ENCODE measurements at regions not wholly inside any gene's neighbourhood (a gene's known extent, or its start where the extent isn't known, plus 50 kb on each side); places are given as distances from the start of the nearest gene placed in this dataset.

GRCh38 chr3:20336572-20336971 is 150.6 kb upstream of the SGO1 start:
- H3K27ac ChIP-seq (ENCODE audit: insufficient read length, low read depth, low read length) = no peak overlapping the region
- no peak overlapping the region for H3K18ac ChIP-seq (ENCODE audit: insufficient read length, low read depth, low read length)
- H3K9me3 ChIP-seq (ENCODE audit: control insufficient read depth, low read depth, low read length) = no peaks in the 10 kb centered on the region
- Mint-ChIP-seq H3K4me3 (no peak overlapping the region), H3K4me1 (peaks cover 21 to 23% of the 10 kb centered on the region in 2 experiments), H3K9me3 (no peaks in the 10 kb centered on the region), H3K36me3 (ENCODE audit: insufficient read depth in 1 of 3, low read depth in 3 of 3) (no peaks in the 10 kb centered on the region), H3K27me3 (ENCODE audit: low read depth) (no peaks in the 10 kb centered on the region), H3K27ac (no peak overlapping the region)
- no peak overlapping the region for H2BK20ac ChIP-seq (ENCODE audit: low read depth, low read length, poor library complexity, severe bottlenecking)
- H3K4me1 ChIP-seq (ENCODE audit: insufficient read depth, low read length) = no peaks in the 10 kb centered on the region
- no peak overlapping the region for H2BK5ac ChIP-seq (ENCODE audit: insufficient read length, low read length)
- TF ChIP-seq, protein P1, sequence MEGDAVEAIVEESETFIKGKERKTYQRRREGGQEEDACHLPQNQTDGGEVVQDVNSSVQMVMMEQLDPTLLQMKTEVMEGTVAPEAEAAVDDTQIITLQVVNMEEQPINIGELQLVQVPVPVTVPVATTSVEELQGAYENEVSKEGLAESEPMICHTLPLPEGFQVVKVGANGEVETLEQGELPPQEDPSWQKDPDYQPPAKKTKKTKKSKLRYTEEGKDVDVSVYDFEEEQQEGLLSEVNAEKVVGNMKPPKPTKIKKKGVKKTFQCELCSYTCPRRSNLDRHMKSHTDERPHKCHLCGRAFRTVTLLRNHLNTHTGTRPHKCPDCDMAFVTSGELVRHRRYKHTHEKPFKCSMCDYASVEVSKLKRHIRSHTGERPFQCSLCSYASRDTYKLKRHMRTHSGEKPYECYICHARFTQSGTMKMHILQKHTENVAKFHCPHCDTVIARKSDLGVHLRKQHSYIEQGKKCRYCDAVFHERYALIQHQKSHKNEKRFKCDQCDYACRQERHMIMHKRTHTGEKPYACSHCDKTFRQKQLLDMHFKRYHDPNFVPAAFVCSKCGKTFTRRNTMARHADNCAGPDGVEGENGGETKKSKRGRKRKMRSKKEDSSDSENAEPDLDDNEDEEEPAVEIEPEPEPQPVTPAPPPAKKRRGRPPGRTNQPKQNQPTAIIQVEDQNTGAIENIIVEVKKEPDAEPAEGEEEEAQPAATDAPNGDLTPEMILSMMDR (conservative IDR thresholded peaks at IDR 0.05) = no peak
- no peak overlapping the region for H3K9ac ChIP-seq (ENCODE audit: extremely low read depth, insufficient read length, low read length)
- H2BK12ac ChIP-seq (ENCODE audit: insufficient read length, low read depth, low read length) = no peak overlapping the region
- H4K20me1 ChIP-seq (ENCODE audit: control insufficient read depth, insufficient read depth, insufficient read length) = no peaks in the 10 kb centered on the region
- no peak overlapping the region for H3K4ac ChIP-seq (ENCODE audit: low read depth, low read length)
- H4K8ac ChIP-seq (replicated peaks; ENCODE audit: insufficient read length, low read depth, low read length) = no peak overlapping the region
- no peak overlapping the region for H4K5ac ChIP-seq (ENCODE audit: insufficient read length, low read depth, low read length)
- no peaks in the 10 kb centered on the region for H3K23me2 ChIP-seq (ENCODE audit: insufficient read length, low read depth, low read length, poor library complexity, severe bottlenecking)
- no peaks in the 10 kb centered on the region for H3K79me1 ChIP-seq (ENCODE audit: insufficient read depth, low read depth, low read length, poor library complexity, severe bottlenecking)
- no peak overlapping the region for H2BK120ac ChIP-seq (ENCODE audit: low read depth, low read length, poor library complexity, severe bottlenecking)
- no peak overlapping the region for H3K56ac ChIP-seq (ENCODE audit: insufficient read length, low read depth, low read length)
- no peak overlapping the region for H3K4me2 ChIP-seq (ENCODE audit: insufficient read depth, insufficient read length, low read length)
- H3K79me2 ChIP-seq (ENCODE audit: insufficient read depth, low read length) = no peaks in the 10 kb centered on the region
- H2AFZ ChIP-seq (ENCODE audit: low read length) = no peak overlapping the region
- no peak overlapping the region for H2BK15ac ChIP-seq (ENCODE audit: low read depth, low read length)
- no peaks in the 10 kb centered on the region for H3K27me3 ChIP-seq (ENCODE audit: insufficient read depth, low read length)
- no peak overlapping the region for H4K91ac ChIP-seq (ENCODE audit: insufficient read length, low read depth, low read length)
- H3K14ac ChIP-seq (ENCODE audit: insufficient read depth, low read length) = no peak overlapping the region
- H3T11ph ChIP-seq (ENCODE audit: low read length) = no peak overlapping the region
- no peak overlapping the region for H2AK5ac ChIP-seq (ENCODE audit: insufficient read length, low read length)
- no peak overlapping the region for H3K23ac ChIP-seq (ENCODE audit: insufficient read length, low read depth, low read length)
- no peak for DNase-seq

Data from H9 (cell line).